Right forelimb (tissue), 1 donor: ENCODE measurements at regions not wholly inside any gene's neighbourhood (a gene's known extent, or its start where the extent isn't known, plus 50 kb on each side); places are given as distances from the start of the nearest gene placed in this dataset.
A peak's percentile ranks its signal among the peaks of the same experiment; 100 is the strongest.
"Not testable (repeated sequence)": the region's sequence is repeated elsewhere in the genome, so short reads cannot be mapped to it uniquely, and the experiment has no call there.

Experiments
- DNase-seq: peaks from one replicate; pipeline ENCODE4 v3.0.0-alpha.2; 2018

DNA sequence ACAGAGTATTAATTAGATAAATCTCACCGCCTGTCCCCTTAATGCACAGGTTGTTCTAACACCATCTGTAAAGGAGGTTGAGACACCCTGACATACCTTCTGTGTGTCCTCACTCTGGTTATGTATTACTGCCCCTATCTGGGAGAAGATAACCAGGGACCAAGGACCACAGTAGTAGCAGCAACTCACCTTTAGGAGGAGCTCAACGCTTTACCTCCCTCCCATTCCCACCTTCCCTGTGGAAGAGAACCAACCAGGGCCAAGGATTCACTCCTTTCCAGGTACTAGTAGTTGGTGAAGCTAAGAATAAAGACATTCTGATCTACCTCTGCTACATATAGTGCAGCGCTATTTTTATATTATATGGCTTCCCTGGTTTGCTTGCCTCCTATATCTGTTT, 232.6 kb downstream of the MEX3B start:
- DNase-seq: no peak

DNA sequence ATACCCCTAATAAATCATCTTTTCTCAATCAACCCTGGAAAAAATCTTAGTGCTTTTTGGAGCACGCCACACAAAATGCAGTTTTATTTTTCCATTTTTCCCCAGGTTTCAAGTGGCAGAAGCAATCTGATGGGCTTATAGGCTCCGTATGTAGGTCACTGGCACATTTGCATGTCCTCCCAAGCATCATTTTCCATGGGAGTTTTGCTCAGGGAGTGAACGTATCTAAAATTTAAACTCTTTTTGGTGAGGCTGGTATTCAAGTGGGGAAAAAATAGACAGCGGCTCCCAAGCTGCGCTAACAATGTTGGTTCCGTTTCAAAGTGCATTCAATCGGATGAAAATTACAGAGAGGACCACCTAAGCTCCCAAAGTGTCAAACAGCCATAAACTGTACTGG, 233.4 kb downstream of the MEX3B start:
- no peak for DNase-seq

DNA sequence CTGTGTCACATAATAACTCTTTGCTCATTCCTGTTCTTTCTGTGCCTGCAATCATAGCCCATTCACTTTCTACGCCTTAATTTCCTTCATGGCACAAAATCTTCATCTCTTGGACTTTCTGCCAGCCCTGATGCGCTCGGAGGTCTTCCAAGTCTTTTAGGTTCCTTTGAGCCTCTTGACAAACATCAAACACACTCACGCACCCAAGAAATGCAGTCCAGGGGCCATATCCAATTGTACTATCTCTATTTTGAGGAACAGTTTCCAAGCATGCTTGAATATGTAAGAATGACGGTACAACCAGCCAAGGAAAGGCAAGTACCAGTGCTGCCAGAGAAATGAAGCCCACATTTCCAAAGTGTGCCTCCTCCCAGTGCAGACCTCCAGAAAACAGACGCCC, 234.1 kb downstream of the MEX3B start:
- no peak for DNase-seq

DNA sequence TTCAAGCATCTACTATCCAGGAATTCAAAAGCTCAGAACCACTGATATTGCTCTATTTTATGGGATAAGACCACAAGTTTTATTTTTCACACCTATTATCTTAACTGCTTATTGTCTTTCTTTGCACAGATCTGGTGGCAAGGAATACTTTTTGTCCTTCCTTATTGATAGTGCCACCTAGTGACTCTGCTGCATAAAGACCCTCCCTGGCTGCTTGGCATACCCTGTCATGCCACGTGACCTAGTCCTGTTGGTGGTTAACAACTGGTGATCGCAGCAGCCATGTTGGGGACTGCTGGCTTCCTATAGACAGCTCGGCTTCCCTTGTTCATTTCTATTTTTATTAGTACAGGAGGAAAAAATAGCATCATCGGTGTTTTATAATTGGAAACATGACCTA, 236.3 kb downstream of the MEX3B start:
- DNase-seq: no peak

DNA sequence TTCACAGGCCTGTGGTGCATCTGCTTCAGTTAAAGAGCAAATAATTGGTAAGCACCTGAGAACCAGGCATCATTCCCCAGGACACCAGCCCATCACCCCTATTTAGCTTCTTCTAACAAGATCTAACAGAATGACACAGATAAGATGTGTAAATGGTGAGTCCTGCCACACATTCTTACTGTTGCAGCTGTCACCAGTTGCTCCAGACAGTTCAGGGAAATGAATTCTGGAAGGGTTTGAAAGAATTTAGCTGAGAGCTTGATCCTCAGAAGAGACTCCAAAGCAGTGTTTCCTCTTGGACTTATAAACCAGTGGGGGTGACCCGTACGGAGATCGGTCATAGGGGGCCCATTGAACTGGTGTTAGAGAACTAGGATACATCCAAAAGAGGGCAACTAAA, 238.0 kb downstream of the MEX3B start:
- DNase-seq: no peak

DNA sequence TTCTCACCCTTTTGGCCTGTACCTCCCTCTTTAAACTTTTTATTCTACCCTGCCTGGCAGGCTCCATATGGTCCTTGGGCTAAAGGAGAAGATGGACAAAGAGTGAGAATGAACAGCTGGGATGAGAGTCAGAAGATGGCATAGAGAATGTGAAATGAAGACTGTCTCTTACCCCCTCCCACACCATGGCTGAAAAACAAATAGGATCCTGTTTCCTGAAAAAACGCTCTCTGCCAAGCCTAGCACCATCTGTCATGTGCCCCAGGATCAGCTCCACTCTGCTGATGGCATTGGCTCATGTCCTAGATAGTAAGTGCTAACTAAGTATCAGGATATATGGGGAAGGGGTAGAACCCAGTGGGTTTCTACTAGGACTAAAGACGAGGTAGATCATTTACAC, 238.6 kb downstream of the MEX3B start:
- no peak for DNase-seq

DNA sequence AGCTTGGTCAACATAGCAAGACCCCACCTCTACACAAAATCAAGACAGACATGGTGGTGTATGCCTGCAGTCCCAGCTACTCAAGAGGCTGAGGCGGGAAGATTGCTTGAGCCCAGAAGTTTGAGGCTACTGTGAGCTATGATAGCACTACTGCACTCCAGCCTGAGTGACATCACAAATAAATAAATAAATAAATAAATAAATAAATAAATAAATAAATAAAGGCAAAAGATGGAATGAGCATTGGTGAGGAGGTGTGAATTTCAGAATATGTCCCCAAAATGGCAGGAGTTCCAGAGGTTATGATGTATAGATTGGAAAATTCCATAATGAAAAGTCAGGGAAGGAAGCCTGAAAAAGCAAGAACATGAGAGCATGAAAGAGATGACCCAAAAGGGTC, 249.9 kb downstream of the MEX3B start:
- peak; percentile 6 for DNase-seq

DNA sequence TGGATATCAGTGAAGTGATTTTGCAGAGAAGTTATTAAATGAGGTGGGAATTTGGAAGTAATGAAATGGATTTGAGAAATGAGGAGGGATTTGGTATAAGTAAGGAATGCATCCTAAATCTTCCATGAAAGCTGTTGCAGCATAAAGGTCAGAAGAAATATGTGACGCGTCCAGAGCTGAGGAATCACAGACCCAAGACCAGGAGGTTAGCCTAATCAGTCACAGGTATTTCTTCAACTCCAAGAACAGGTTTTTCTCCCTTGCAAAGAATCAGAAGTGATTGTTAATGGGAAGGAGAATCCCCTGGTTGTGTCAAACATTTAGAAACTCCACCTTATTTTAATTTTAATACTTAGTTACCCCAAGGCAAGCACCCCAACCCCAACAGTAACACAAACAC, 253.2 kb downstream of the MEX3B start:
- no peak for DNase-seq

DNA sequence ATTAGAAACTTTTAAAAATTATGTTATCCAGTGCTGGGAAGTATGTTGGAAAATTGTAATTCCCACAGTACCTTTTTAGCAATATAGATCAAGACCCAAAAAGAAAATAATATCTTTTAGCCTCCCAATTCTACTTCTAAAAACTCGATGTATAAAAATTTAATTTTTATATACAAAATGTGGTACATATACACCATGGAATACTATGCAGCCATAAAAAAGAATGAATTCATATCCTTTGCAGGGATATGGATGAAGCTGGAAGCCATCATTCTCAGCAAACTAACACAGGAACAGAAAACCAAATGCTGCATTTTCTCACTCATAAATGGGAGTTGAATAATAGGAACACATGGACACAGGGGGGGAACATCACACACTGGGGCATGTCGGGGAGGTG, 254.5 kb downstream of the MEX3B start:
- not testable (repeated sequence) for DNase-seq

DNA sequence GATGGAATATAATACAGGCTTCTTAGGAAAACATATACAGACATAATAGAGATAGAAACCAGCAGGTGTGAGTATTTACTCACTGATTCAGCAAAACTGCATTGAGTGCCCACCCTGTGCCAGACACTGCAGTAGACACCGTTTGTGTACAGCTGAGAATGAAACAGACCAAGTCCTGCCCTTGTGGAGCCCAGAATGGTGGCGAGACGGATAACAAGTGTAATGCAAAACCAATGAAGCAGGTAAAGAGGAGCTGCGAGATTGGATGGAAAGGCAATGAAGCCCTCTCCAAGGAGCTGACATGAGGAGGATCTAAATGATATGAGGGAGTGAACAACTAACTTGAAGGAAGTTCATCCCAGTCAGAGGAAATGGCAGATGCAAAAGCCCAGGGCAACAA, 256.4 kb downstream of the MEX3B start:
- DNase-seq: no peak

DNA sequence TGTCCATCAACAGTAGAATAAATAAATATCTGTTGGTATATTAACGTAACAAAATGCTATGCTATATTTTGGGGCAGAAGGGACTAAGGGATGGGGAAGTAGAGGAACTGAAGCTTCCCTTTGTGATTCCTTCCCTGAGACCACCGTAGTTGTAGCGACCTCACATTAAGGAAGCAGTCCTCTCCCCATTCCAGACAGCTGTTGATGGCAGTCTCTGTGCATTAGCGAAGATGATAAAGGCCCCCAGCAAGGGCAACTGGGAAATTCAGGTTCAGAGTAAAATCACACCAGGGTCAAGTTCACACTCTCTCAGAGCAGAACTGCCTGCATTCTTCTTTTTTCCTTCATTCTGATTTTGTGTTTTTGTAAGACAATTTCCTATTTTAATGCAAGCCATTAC, 259.0 kb downstream of the MEX3B start:
- no peak for DNase-seq

DNA sequence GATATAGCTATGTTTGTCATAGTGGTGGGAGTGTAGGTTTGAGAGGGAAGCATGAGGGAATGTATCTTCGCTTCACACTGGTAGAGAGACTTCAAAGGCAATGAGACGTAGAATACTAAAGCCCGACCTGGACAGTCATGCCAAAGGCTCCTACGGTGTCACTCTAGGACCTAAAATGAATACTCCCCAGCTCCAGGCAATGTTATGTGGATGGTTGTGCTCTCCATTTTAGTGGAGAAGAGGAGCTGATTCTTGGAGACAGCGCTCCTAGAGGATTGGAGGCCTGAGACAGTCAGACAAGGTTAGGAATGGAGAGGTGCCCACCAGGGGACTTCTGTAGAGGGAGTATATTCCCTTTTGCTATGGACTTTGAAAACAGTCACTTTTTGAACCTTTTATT, 260.1 kb downstream of the MEX3B start:
- DNase-seq: no peak

DNA sequence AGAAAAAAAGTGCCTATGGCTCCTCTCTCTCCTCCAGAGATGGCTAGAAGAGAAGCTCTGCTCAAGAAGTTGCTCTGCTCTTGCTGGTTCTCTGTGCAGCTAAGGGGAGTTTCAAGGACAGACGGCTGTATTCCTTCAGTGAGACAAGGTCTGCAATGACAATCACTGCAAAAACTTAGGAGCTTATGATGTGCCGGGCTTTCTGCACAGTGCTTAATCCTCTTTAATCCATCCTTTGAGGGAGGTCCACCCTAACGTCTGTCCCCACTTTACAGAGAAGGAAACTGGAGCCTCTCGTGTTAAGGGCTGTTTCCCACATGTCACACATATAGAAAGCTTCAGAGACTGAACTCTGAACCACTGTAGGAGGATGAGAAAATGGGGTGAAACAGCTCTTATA, 260.6 kb downstream of the MEX3B start:
- DNase-seq: no peak

DNA sequence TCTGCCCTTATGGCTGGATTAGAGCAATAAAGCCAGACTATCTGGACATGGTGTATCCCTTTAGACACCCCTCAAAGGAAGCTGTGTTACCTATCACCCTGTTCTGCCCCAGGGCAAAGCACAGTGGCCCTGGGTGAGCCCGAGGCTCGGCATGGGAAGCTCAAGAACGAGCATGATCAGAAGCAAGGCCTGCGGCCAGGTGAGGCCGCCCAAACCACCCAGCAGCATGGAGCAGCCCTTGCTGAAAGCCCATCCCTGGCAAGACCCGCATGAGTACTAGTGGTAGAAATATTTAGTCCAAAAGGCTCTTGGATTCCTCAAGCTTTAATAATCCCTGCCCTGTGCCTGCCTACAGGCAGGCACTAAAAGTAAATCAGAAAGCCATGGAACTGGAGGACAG, 261.1 kb downstream of the MEX3B start:
- DNase-seq: no peak

DNA sequence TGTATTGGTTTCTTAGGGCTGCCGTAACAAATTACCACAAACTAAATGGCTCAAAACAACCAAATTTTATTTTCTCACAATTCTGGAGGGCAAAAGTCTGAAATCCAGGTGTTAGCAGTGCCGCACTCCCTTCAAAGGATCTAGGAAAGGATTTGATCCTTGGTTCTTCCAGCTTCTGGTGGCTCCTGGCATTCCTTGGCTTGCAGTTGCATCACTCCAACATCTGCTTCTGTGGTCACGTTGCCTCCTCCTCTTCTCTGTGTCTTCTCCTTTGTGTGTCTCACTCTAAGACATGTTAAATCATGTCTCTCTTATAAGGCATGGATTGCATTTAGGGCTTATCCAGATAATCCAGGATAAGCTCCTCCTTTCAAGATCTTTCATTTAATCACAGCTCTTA, 262.2 kb downstream of the MEX3B start:
- no peak for DNase-seq

DNA sequence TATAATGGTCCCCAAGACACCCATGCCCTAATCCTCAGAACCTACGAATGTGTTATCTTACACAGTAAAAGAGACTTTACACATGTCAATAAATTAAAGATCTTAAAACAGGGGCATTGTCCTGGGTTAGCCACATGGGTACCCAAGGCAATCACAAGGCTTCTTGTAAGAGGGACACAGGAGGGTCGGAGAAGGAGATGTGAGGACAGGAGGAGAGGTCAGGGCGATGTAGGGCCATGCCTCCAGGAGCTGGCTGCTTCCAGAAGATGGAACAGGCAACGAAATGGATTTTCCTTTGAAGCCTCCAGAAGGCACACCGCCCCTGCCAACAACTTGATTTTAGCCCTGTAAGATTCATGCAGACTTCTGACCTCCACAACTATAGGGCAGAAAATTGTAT, 262.7 kb downstream of the MEX3B start:
- no peak for DNase-seq

DNA sequence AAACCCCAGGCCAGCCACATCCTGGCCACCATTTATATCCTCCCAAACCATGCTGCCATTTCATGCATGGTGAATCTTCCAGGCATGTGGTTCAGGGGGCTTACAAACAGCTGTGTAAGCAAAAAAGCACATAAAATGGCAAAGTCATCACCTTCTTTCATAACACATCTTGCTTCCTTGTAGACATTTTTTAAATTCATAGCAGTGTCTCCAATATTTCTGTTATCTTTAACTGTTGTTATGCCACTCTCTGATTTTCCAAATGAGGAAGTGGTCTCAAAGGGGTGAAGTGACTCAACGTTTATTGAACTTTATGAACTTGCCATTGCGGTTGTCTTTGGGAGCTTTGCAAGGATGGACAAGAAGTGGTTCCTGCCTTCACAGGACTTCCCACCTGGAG, 264.4 kb downstream of the MEX3B start:
- no peak for DNase-seq

DNA sequence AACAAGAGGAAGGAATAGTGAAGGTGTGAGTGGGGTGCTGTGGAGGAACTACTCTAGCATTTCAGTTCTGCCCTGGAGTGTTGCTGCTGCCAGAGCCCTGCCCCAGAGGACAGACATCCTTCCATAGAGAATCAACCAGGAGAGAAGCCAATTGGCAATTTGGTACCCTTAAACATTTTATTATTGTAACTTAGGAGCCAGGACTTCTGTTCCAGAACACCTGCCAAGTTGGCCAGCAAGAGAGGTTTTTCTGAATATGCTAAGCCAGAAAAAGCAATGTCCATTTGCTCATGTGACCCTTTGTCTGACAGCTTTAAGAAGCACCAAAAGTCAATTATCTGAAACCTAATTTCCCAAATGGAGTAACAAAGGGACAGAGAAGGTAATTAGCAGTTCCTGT, 264.9 kb downstream of the MEX3B start:
- DNase-seq: no peak

DNA sequence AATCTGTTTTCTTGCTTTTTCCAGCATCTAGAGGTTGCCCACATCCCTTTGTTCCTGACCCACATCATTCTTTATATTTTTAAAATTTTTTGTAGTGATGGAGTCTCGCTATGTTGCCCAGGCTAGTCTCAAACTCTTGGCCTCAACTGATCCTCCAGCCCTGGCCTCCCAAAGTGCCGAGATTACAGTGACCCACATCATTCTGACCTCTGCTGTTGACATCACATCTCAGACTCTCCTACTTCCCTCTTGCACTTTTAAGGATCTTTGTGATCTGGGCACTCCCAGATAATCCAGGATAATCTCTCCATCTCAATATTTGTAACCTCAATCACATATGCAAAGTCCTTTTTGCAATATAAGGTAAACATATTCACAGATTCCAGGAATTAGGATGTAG, 266.6 kb downstream of the MEX3B start:
- DNase-seq: no peak

DNA sequence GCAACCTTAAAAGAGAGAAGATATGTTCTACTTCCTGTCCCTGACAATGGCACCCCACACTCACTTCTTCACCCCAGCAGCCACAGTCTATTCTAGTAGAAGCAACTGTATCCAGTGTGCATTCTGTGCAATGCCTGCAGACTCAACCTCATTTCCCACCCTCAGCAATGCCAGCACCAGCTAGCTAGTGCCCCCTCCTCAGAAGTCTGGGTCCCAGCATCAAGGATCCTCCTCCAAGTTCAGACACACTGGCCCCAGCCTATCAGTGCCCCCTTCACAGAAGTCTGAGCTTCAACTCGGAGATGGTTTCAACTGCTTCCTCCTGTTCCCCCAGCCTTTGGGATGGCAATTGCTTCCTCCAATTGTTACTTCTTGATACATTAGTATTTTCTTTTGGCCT, 268.3 kb downstream of the MEX3B start:
- no peak for DNase-seq

DNA sequence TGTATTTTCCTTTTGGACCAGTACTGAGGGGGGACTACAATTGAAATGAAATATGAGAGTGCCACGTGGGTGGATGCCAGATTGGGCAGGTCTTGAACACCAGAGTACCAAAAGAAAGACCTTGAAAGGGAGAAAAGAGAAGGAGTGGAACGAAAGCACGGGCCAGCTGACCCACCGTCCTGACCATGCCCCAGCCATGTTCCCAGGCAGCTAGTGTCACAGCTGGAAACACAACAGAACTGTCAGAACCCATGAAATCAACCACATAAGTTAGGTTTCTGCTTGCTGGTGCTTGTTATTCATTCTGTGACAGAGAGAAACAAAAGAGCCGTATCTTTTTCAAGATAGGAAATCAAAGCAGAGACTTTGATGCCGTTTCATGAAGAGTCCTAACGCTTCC, 268.8 kb downstream of the MEX3B start:
- DNase-seq: no peak

DNA sequence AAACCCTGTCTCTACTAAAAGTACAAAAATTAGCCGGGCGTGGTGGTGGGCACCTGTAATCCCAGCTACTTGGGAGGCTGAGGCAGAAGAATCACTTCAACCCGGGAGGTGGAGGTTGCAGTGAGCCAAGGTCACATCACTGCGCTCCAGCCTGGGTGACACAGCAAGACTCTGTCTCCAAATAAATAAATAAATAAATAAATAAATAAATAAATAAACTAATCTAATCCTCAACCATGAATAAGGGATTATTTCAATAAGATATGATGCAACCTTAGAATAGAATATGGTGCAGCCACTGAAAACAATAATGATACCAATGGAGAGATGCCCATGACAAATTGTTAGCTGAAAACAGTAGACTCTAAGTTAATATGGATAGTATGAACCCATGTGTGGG, 270.0 kb downstream of the MEX3B start:
- DNase-seq: not testable (repeated sequence)

DNA sequence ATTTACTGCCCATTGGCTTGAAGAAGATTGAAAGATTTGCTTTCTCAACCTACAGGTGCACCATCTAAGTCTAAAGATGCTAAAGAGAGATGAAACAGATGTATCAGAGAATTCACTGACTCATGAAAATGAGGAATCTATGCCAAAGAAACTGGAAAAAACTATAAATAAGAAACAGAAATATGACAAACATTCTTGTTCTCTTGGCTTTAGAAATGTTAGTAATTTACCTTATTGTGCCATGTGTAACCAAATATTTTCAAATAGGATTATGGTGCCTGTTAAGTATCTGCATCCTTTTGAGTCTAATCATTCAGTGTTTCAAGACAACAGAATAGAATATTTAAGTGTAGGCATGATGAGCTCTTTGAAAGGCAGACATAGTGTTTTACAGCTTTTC, 271.5 kb downstream of the MEX3B start:
- no peak for DNase-seq

DNA sequence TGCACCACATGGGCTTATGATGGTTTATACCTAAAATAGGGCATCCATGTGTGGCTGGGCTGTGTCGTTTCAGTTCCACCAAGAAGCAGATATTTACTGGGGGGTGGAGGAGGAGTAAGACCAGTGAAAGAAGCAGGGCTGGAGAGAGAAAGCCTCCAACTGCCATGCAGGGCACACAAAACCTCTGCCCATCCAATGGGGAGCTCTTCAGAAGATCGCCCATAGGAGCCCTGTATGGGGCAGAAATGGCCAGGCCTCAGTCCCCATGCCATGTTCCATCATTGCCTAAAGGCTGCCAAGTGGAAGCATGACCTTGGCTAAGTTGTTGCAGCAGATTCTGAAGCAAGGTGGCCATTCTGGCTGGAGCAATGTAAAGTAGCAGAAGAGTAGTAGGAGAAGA, 277.0 kb downstream of the MEX3B start:
- no peak for DNase-seq

DNA sequence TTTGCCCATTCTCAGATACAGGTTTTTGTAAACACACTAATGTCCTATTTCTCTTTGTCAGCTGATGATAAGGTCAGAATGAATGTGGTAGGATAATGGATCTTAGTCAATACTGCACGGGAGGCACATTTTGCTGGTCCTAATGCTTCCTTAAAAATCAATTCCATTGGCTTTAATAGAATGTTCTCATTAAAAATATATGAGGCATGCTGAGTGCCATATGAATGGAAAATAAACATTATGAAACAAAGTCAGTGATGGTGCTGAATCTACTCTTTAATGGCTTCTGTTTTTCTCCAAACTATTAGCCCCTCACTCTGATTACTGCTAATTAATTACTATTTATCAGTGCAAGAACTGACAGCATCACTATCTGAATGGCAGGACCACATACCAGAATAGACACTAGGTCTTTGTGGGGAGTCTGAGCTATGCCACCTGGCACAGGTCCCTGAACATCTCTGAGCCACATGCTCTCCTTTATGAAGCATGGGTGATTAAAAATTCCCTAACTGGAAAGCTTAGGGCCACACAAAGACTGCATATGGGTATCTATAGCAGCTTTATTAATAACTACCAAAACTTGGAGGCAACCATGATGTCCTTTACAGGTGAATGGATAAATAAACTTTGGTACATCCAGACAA, 278.9 kb downstream of the MEX3B start:
- DNase-seq: no peak

DNA sequence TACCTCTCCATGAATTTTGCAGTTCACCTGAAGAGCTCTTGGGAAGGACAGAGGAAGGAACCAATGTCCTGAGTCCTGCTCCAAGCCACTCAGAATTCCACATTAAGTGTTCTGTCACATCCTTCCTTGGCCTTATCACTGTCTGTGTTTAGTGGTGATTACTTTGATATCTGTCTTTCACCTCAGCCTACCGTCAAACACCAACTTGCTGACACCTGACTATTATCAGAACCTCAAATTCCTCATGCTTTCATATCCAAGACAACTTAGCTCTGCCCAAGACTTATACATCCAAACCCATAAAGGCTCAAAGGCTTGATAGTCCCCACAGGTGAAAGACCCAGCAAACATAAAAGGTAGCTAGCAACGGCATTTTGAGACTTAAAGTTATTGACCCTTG, 280.0 kb downstream of the MEX3B start:
- no peak for DNase-seq
